H1 (cell line): ENCODE measurements at regions not wholly inside any gene's neighbourhood (a gene's known extent, or its start where the extent isn't known, plus 50 kb on each side); places are given as distances from the start of the nearest gene placed in this dataset.

Source experiments
- CTCF ChIA-PET: fragments of 300-600 bp; sonication (Branson Sonifier 250); formaldehyde crosslinking; loops from one replicate; lab custom pipeline; 2021; ENCODE audit not compliant: partially characterized antibody; lab: Charles Lee
- POLR2A ChIA-PET: fragments of 300-600 bp; sonication (Branson Sonifier 250); formaldehyde crosslinking; loops from one replicate; lab custom pipeline; 2021; ENCODE audit warnings: inconsistent platforms; ENCODE audit not compliant: partially characterized antibody; lab: Charles Lee
- DNase-seq, 2 experiments: peaks; one replicate each; pipeline versions ENCODE4 v3.0.0 to v3.0.0-alpha.2; 2010 to 2022; ENCODE audit warnings: low spot score in 2 of 2, low read depth in 1 of 2, mixed read lengths in 1 of 2
- FAIRE-seq: peaks from 2 replicates; lab custom pipeline; 2011; peaks lifted over from hg19 to GRCh38; lab: Jason Lieb, UNC
- H2AFZ ChIP-seq: 2 replicates; pipeline ENCODE4 v1.8.1; 2012; ENCODE audit warnings: low read length, inconsistent platforms
- H2AK5ac ChIP-seq: 2 replicates; pipeline ENCODE4 v1.6.1; 2013; ENCODE audit warnings: low read depth, low read length
- H2BK120ac ChIP-seq: replicated peaks from 2 replicates; pipeline ENCODE3; 2013; ENCODE audit warnings: low read depth, low read length, inconsistent platforms
- H2BK12ac ChIP-seq: 2 replicates; pipeline ENCODE4 v1.6.1; 2013; ENCODE audit warnings: low read depth, low read length
- H2BK15ac ChIP-seq: 2 replicates; pipeline ENCODE4 v1.6.1; 2013; ENCODE audit warnings: low read length
- H2BK20ac ChIP-seq: 2 replicates; pipeline ENCODE4 v1.6.1; 2013; ENCODE audit warnings: low read length
- H2BK5ac ChIP-seq: 2 replicates; pipeline ENCODE4 v1.6.1; 2013; ENCODE audit warnings: low read depth, low read length
- H3K14ac ChIP-seq: 2 replicates; pipeline ENCODE4 v1.6.1; 2013; ENCODE audit warnings: inconsistent platforms; ENCODE audit not compliant: insufficient read length
- H3K18ac ChIP-seq: 2 replicates; pipeline ENCODE4 v1.6.1; 2013; ENCODE audit warnings: low read length; ENCODE audit errors: extremely low read depth
- H3K23ac ChIP-seq: 2 replicates; pipeline ENCODE4 v1.6.1; 2013; ENCODE audit warnings: inconsistent platforms; ENCODE audit not compliant: insufficient read length
- H3K23me2 ChIP-seq: 2 replicates; pipeline ENCODE4 v1.6.1; 2013; ENCODE audit warnings: low read depth, low read length
- H3K27ac ChIP-seq: 2 replicates; pipeline ENCODE4 v1.6.1; 2011; ENCODE audit warnings: low read depth, low read length, inconsistent platforms
- H3K27me3 ChIP-seq, 4 experiments: replicated peaks in 1 of 4; 1 replicate in 1 of 4; 2 replicates in 3 of 4; pipeline versions ENCODE4 v1.6.1 to v1.8.1; 2011 to 2013; ENCODE audit warnings: low read length in 3 of 4, mild to moderate bottlenecking in 3 of 4, inconsistent platforms in 2 of 4, mixed read lengths in 2 of 4, moderate library complexity in 1 of 4; ENCODE audit not compliant: control insufficient read depth in 3 of 4, insufficient read depth in 3 of 4; ENCODE audit errors: extremely low read depth in 1 of 4
- H3K36me3 ChIP-seq, 4 experiments: 2 replicates each; pipeline versions ENCODE4 v1.6.1 to v1.8.1; 2011 to 2013; ENCODE audit warnings: mild to moderate bottlenecking in 4 of 4, low read length in 3 of 4, moderate library complexity in 2 of 4, control low read depth in 1 of 4, inconsistent platforms in 1 of 4; ENCODE audit not compliant: insufficient read depth in 4 of 4, control insufficient read depth in 2 of 4
- H3K4ac ChIP-seq: replicated peaks from 2 replicates; pipeline ENCODE3; 2013; ENCODE audit warnings: low read length, low read depth, mixed read lengths, inconsistent platforms; ENCODE audit not compliant: insufficient read length
- H3K4me1 ChIP-seq, 4 experiments: replicated peaks in 1 of 4; 1 replicate in 1 of 4; 2 replicates in 3 of 4; pipeline versions ENCODE4 v1.6.1 to v1.8.1; 2011 to 2013; ENCODE audit warnings: low read length in 3 of 4, inconsistent platforms in 2 of 4, mixed read lengths in 1 of 4; ENCODE audit not compliant: insufficient read depth in 4 of 4, control insufficient read depth in 3 of 4
- H3K4me2 ChIP-seq, 2 experiments: 2 replicates each; pipeline versions ENCODE4 v1.6.1 to v1.8.1; 2011 to 2013; ENCODE audit warnings: low read depth in 2 of 2, low read length in 2 of 2, control low read depth in 1 of 2, inconsistent platforms in 1 of 2, mild to moderate bottlenecking in 1 of 2; ENCODE audit not compliant: insufficient read depth in 1 of 2
- H3K4me3 ChIP-seq, 4 experiments: fragments of 200-600, 300-600 bp in 1 of 4; sonication (generic), shearing (Covaris generic), sonication (Bioruptor Twin) in 1 of 4; 2 replicates each; pipeline versions ENCODE4 v1.5.1 to v1.8.1; 2011 to 2016; ENCODE audit warnings: low read length in 4 of 4, low read depth in 3 of 4, control low read depth in 2 of 4, inconsistent platforms in 2 of 4, mild to moderate bottlenecking in 2 of 4, mixed read lengths in 1 of 4, moderate library complexity in 1 of 4; ENCODE audit not compliant: insufficient read depth in 2 of 4; ENCODE audit errors: extremely low read depth in 1 of 4
- H3K56ac ChIP-seq: replicated peaks from 2 replicates; pipeline ENCODE3; 2013; ENCODE audit warnings: low read depth, mild to moderate bottlenecking, mixed read lengths, low read length, inconsistent platforms; ENCODE audit not compliant: insufficient read length
- H3K79me1 ChIP-seq: 2 replicates; pipeline ENCODE4 v1.6.1; 2013; ENCODE audit warnings: low read depth, low read length, control low read depth
- H3K79me2 ChIP-seq, 2 experiments: 2 replicates each; pipeline versions ENCODE4 v1.6.1 to v1.8.1; 2012 to 2013; ENCODE audit warnings: low read length in 2 of 2, mild to moderate bottlenecking in 2 of 2, inconsistent platforms in 1 of 2; ENCODE audit not compliant: insufficient read depth in 2 of 2, control insufficient read depth in 1 of 2
- H3K9ac ChIP-seq, 4 experiments: replicated peaks in 1 of 4; 1 replicate in 1 of 4; 2 replicates in 3 of 4; pipeline versions ENCODE4 v1.6.1 to v1.8.1; 2011 to 2013; ENCODE audit warnings: low read depth in 3 of 4, low read length in 3 of 4, control low read depth in 2 of 4, mild to moderate bottlenecking in 2 of 4, moderate library complexity in 2 of 4, inconsistent platforms in 1 of 4; ENCODE audit errors: extremely low read depth in 1 of 4
- H3K9me3 ChIP-seq, 2 experiments: 2 replicates each; pipeline versions ENCODE4 v1.6.1 to v1.8.1; 2012 to 2013; ENCODE audit warnings: mild to moderate bottlenecking in 2 of 2, moderate library complexity in 2 of 2, control low read depth in 1 of 2, inconsistent platforms in 1 of 2, low read depth in 1 of 2, low read length in 1 of 2, mixed read lengths in 1 of 2; ENCODE audit not compliant: insufficient read depth in 2 of 2
- H4K20me1 ChIP-seq, 2 experiments: replicated peaks in 1 of 2; 2 replicates each; pipeline versions ENCODE3 to v1.8.1; 2011 to 2013; ENCODE audit warnings: inconsistent platforms in 2 of 2, low read length in 2 of 2, mild to moderate bottlenecking in 1 of 2; ENCODE audit not compliant: insufficient read depth in 2 of 2, control insufficient read depth in 1 of 2
- H4K5ac ChIP-seq: 2 replicates; pipeline ENCODE4 v1.6.1; 2013; ENCODE audit warnings: low read length, low read depth, mixed read lengths, inconsistent platforms; ENCODE audit not compliant: insufficient read length
- H4K8ac ChIP-seq: 2 replicates; pipeline ENCODE4 v1.8.0; 2013; ENCODE audit warnings: mild to moderate bottlenecking, moderate library complexity, low read length, inconsistent platforms; ENCODE audit not compliant: insufficient read depth; ENCODE audit errors: extremely low read depth
- H4K91ac ChIP-seq: replicated peaks from 2 replicates; pipeline ENCODE3; 2013; ENCODE audit warnings: low read length, mixed read lengths, inconsistent platforms; ENCODE audit not compliant: insufficient read length
- BACH1 ChIP-seq: IDR thresholded peaks from 2 replicates; pipeline ENCODE4 v1.6.1; 2012; ENCODE audit warnings: low read length, improper control_type of control experiment
- CHD1 ChIP-seq: IDR thresholded peaks from 2 replicates; pipeline ENCODE4 v1.6.1; 2012; ENCODE audit warnings: low read depth, low read length, improper control_type of control experiment
- CHD2 ChIP-seq: IDR thresholded peaks from 2 replicates; pipeline ENCODE4 v1.6.1; 2012; ENCODE audit warnings: low read length, improper control_type of control experiment
- CTCF ChIP-seq, 3 experiments: IDR thresholded peaks; 1 replicate in 2 of 3; 2 replicates in 1 of 3; pipeline versions ENCODE4 v1.5.1 to v1.6.1; 2011; ENCODE audit warnings: low read length in 3 of 3, mild to moderate bottlenecking in 3 of 3, inconsistent platforms in 2 of 3, low read depth in 1 of 3, moderate library complexity in 1 of 3; ENCODE audit not compliant: insufficient read depth in 1 of 3; ENCODE audit errors: control extremely low read depth in 1 of 3
- E2F6 ChIP-seq: IDR thresholded peaks from 2 replicates; pipeline ENCODE4 v1.6.1; 2012; ENCODE audit warnings: inconsistent platforms
- FOSL1 ChIP-seq: IDR thresholded peaks from 2 replicates; pipeline ENCODE4 v1.6.1; 2011; ENCODE audit warnings: mild to moderate bottlenecking, low read depth, low read length, moderate library complexity; ENCODE audit not compliant: insufficient read depth
- HDAC6 ChIP-seq: IDR thresholded peaks from one replicate; pipeline ENCODE4 v1.7.1; 2012; ENCODE audit warnings: low read depth, mild to moderate bottlenecking, inconsistent platforms, low read length, moderate library complexity
- KDM4A ChIP-seq: IDR thresholded peaks from one replicate; pipeline ENCODE4 v1.7.1; 2012; ENCODE audit warnings: low read depth, mild to moderate bottlenecking, moderate library complexity, low read length, inconsistent platforms; ENCODE audit not compliant: severe bottlenecking
- NANOG ChIP-seq: IDR thresholded peaks from 2 replicates; pipeline ENCODE4 v1.6.1; 2011; ENCODE audit warnings: low read length, low read depth, mild to moderate bottlenecking, inconsistent platforms; ENCODE audit not compliant: insufficient read depth, poor library complexity, severe bottlenecking
- TAF7 ChIP-seq: optimal IDR thresholded peaks from 2 replicates; pipeline ENCODE3; 2011; ENCODE audit warnings: low read depth, mild to moderate bottlenecking, inconsistent platforms, low read length, moderate library complexity, borderline replicate concordance
- TBP ChIP-seq: IDR thresholded peaks from 2 replicates; pipeline ENCODE4 v1.6.1; 2011; ENCODE audit warnings: low read depth, low read length, improper control_type of control experiment
- TEAD4 ChIP-seq: IDR thresholded peaks from 2 replicates; pipeline ENCODE4 v1.6.1; 2012; ENCODE audit warnings: low read depth, low read length, inconsistent platforms, mixed read lengths
- WGBS, 2 experiments: shearing (Covaris generic) in 1 of 2; methylation state at CpG; one replicate each; pipeline versions ENCODE4 v1.1.6 to v1.1.7; 2013 to 2015; ENCODE audit warnings: low lambda C conversion rate in 2 of 2, mixed read lengths in 2 of 2, inconsistent platforms in 1 of 2, low coverage in 1 of 2, missing lambda C conversion rate in 1 of 2; ENCODE audit not compliant: insufficient replicate concordance in 2 of 2, insufficient coverage in 1 of 2, insufficient read length in 1 of 2; ENCODE audit errors: extremely low coverage in 1 of 2, missing lambda C conversion rate in 1 of 2; 5-methylcytosine and 5-hydroxymethylcytosine counted together

GRCh38 chr22:48442663-48443062 lies 1385.0 kb downstream of the BRD1 start:
- Histone ChIP-seq H3K4me3 (no peak overlapping the region), H4K8ac (no peak overlapping the region), H2BK12ac (no peak overlapping the region), H4K5ac (no peak overlapping the region), H3K9ac (no peak overlapping the region), H3K18ac (no peak overlapping the region), H2BK20ac (no peak overlapping the region), H3K79me1 (no peaks in the 10 kb centered on the region), H3K4me2 (no peak overlapping the region), H2BK120ac (no peak overlapping the region), H3K4ac (no peak overlapping the region), H3K79me2 (no peaks in the 10 kb centered on the region), H3K27me3 (no peaks in the 10 kb centered on the region; a peak in 1 of 7 replicates), H2BK5ac (no peak overlapping the region), H3K23me2 (no peaks in the 10 kb centered on the region), H2BK15ac (no peak overlapping the region), H3K4me1 (no peaks in the 10 kb centered on the region), H3K27ac (no peak overlapping the region), H4K20me1 (no peaks in the 10 kb centered on the region), H4K91ac (no peak overlapping the region), H2AK5ac (no peak overlapping the region), H3K56ac (no peak overlapping the region), H3K36me3 (no peaks in the 10 kb centered on the region), H3K23ac (no peak overlapping the region), H3K14ac (no peak overlapping the region), H3K9me3 (no peaks in the 10 kb centered on the region), H2AFZ (no peak overlapping the region)
- POLR2A ChIA-PET = no interaction called here
- WGBS, 2 experiments = 71% methylated on average over 8 of the region's 8 CpGs; no CpG with 5 or more reads in 1 of the 2 experiments
- DNase-seq (no peak), FAIRE-seq (no peak)
- CTCF ChIA-PET = interaction anchor here (0.7 kb wide), 1 partner anchor 1349 kb away, joined by 3 read pairs; no protein-coding TSS in a partner anchor
- TF ChIP-seq TBP (no peak), HDAC6 (no peak), TAF7 (no peak), FOSL1 (no peak), E2F6 (no peak), KDM4A (no peak), CHD2 (no peak), NANOG (no peak), CHD1 (no peak), TEAD4 (no peak), CTCF (IDR thresholded peaks at IDR 0.05; ENCODE audit: control extremely low read depth in 1 of 3, insufficient read depth in 1 of 3, low read depth in 1 of 3, low read length in 3 of 3) (no peak), BACH1 (no peak)
